ENCODE measurements at regions not wholly inside any gene's neighbourhood (a gene's known extent, or its start where the extent isn't known, plus 50 kb on each side); places are given as distances from the start of the nearest gene placed in this dataset.

DNA sequence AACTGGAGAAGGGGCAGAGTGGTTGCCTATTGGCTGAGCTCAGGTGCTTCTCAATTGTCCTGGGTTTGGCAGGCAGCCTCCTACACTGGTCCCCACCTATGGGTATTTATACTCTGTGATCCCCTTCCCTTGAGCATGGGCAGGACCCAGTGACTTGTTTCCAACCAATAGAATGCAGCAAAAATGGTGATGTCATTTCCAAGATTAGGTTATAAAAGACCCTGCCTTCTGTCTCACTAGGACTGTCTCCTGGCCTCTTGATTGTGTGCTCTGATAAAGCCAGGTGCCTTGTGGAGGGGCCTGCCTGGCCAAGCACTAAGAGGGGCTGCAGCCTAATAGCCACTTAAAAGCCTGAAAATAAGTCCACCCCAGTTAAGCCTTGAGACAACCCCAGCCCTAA, 76.1 kb downstream of the MSX2 start:
- no peak for TF ChIP-seq EZH2 (IDR thresholded peaks at IDR 0.05; ENCODE audit: insufficient read depth, poor library complexity, severe bottlenecking)
- TF ChIP-seq EZH2phosphoT487 (IDR thresholded peaks at IDR 0.05; ENCODE audit: insufficient read depth, low read depth), result no peak
